ENCODE measurements at regions not wholly inside any gene's neighbourhood (a gene's known extent, or its start where the extent isn't known, plus 50 kb on each side); places are given as distances from the start of the nearest gene placed in this dataset.

DNA sequence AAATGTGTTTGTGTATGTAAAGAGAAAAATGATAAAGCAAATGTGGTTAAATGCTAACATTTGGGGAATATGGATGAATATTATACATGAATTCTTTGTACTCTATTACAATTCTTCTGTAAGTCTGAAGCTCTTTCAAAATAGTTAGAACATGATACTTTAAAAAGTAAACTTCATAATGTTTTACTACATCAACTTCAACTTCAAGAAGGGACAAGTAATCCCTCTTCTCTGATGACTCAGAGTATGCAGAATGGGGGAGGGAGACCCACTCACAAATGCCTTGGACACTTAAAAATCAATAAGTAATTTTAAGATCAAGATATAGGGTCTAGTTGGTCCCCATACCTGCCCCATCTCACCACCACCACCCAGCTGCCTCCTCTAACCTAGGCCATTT lies 162.4 kb downstream of the ESM1 start:
- TF ChIP-seq POLR2A (IDR thresholded peaks at IDR 0.05) = no peak
- TF ChIP-seq, protein P1, sequence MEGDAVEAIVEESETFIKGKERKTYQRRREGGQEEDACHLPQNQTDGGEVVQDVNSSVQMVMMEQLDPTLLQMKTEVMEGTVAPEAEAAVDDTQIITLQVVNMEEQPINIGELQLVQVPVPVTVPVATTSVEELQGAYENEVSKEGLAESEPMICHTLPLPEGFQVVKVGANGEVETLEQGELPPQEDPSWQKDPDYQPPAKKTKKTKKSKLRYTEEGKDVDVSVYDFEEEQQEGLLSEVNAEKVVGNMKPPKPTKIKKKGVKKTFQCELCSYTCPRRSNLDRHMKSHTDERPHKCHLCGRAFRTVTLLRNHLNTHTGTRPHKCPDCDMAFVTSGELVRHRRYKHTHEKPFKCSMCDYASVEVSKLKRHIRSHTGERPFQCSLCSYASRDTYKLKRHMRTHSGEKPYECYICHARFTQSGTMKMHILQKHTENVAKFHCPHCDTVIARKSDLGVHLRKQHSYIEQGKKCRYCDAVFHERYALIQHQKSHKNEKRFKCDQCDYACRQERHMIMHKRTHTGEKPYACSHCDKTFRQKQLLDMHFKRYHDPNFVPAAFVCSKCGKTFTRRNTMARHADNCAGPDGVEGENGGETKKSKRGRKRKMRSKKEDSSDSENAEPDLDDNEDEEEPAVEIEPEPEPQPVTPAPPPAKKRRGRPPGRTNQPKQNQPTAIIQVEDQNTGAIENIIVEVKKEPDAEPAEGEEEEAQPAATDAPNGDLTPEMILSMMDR (IDR thresholded peaks at IDR 0.05) = no peak
- TF ChIP-seq EP300 (IDR thresholded peaks at IDR 0.05) = no peak
